Loucy (cell line): ENCODE measurements at regions not wholly inside any gene's neighbourhood (a gene's known extent, or its start where the extent isn't known, plus 50 kb on each side); places are given as distances from the start of the nearest gene placed in this dataset.

Experiments used
- H2AFZ ChIP-seq: fragments of 200-600 bp; sonication (generic); 2 replicates; pipeline ENCODE4 v1.6.0; 2016; ENCODE audit warnings: antibody characterized with exemption, mild to moderate bottlenecking, low read length, moderate library complexity
- H3F3A ChIP-seq: fragments of 200-600 bp; 2 replicates; pipeline ENCODE4 v1.6.0; 2016; ENCODE audit warnings: antibody characterized with exemption, low read depth, mild to moderate bottlenecking
- H3K27me3 ChIP-seq: fragments of 200-600 bp; sonication (generic); 2 replicates; pipeline ENCODE4 v1.6.1; 2014; ENCODE audit warnings: low read length, mild to moderate bottlenecking; ENCODE audit not compliant: insufficient read depth, poor library complexity, severe bottlenecking
- H3K36me3 ChIP-seq: fragments of 200-600 bp; sonication (generic); 2 replicates; pipeline ENCODE4 v1.6.1; 2016; ENCODE audit warnings: low read length; ENCODE audit not compliant: insufficient read depth
- H3K4me1 ChIP-seq: fragments of 200-600 bp; sonication (generic); 2 replicates; pipeline ENCODE4 v1.5.1; 2014; ENCODE audit warnings: low read length, mild to moderate bottlenecking; ENCODE audit not compliant: insufficient read depth, poor library complexity, severe bottlenecking
- H3K4me2 ChIP-seq: fragments of 200-600 bp; sonication (generic); 2 replicates; pipeline ENCODE4 v1.6.0; 2014; ENCODE audit warnings: antibody characterized with exemption, low read length, low read depth, mild to moderate bottlenecking; ENCODE audit not compliant: poor library complexity, severe bottlenecking
- H3K4me3 ChIP-seq: fragments of 200-600 bp; sonication (generic); 2 replicates; pipeline ENCODE4 v1.5.1; 2014; ENCODE audit warnings: low read length, mild to moderate bottlenecking, mixed read lengths; ENCODE audit not compliant: poor library complexity, severe bottlenecking
- H3K79me2 ChIP-seq: fragments of 200-600 bp; sonication (generic); 2 replicates; pipeline ENCODE4 v1.6.1; 2014; ENCODE audit warnings: low read length; ENCODE audit not compliant: insufficient read depth
- H3K9ac ChIP-seq: fragments of 200-600 bp; sonication (generic); 2 replicates; pipeline ENCODE4 v1.6.0; 2014; ENCODE audit warnings: mild to moderate bottlenecking, low read depth, low read length, moderate library complexity; ENCODE audit not compliant: poor library complexity, severe bottlenecking
- H3K9me2 ChIP-seq: fragments of 200-600 bp; sonication (generic); replicated peaks from 2 replicates; pipeline ENCODE4 v1.6.1; 2016; ENCODE audit warnings: low read depth, low read length, mixed read lengths
- H3K9me3 ChIP-seq: fragments of 200-600 bp; sonication (generic); 2 replicates; pipeline ENCODE4 v1.6.1; 2014; ENCODE audit warnings: mild to moderate bottlenecking, antibody characterized with exemption, low read length, low read depth; ENCODE audit not compliant: insufficient read depth
- H4K20me1 ChIP-seq: fragments of 200-600 bp; sonication (generic); 2 replicates; pipeline ENCODE4 v1.6.0; 2014; ENCODE audit warnings: antibody characterized with exemption, low read length, mild to moderate bottlenecking; ENCODE audit not compliant: insufficient read depth, poor library complexity, severe bottlenecking
- CTCF ChIP-seq: fragments of 200-600 bp; sonication (generic); conservative IDR thresholded peaks from 2 replicates; pipeline ENCODE4 v1.5.1; 2014; ENCODE audit warnings: mild to moderate bottlenecking, antibody characterized with exemption, low read length
- EZH2phosphoT487 ChIP-seq: fragments of 200-600 bp; IDR thresholded peaks from 2 replicates; pipeline ENCODE4 v1.6.1; 2018; ENCODE audit warnings: antibody characterized with exemption, mild to moderate bottlenecking, moderate library complexity, borderline replicate concordance

GRCh38 chr16:74100395-74101326, 196.0 kb upstream of the PSMD7 start:
- Histone ChIP-seq H3F3A (no peaks in the 10 kb centered on the region), H3K4me3 (no peak overlapping the region), H3K4me1 (peaks cover 16% of the 10 kb centered on the region), H3K4me2 (no peak overlapping the region), H4K20me1 (no peaks in the 10 kb centered on the region), H3K9ac (no peak overlapping the region), H3K79me2 (no peaks in the 10 kb centered on the region), H2AFZ (0 out of 2 replicates have a peak overlapping the region, but pooled peaks have one; percentile 18), H3K9me2 (no peaks in the 10 kb centered on the region), H3K36me3 (no peaks in the 10 kb centered on the region), H3K27me3 (no peaks in the 10 kb centered on the region), H3K9me3 (no peaks in the 10 kb centered on the region)
- no peak for TF ChIP-seq CTCF
- TF ChIP-seq EZH2phosphoT487 = no peak

DNA sequence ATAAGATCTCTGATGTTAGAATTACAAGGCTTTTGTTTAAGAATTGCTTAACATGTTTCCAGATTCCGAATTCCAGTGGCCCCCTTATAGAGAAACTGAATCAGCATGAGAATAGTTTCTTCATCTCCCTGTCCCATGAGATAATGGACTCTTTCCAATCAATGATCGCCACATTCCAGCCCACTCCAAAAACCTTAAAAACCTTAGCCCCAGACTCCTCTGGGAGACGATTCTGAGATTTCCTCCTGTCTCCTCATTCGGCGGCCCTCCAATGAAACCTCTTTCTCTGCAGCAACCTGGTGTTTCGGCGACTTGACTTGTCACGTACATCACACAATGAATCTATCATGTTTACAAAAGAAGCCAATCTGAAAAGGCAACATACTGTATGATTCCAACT, 197.1 kb upstream of the PSMD7 start:
- Histone ChIP-seq H3K27me3 (no peaks in the 10 kb centered on the region), H3F3A (no peaks in the 10 kb centered on the region), H3K4me3 (no peak overlapping the region), H3K79me2 (no peaks in the 10 kb centered on the region), H3K9me2 (no peaks in the 10 kb centered on the region), H3K4me2 (no peak overlapping the region), H4K20me1 (no peaks in the 10 kb centered on the region), H3K36me3 (no peaks in the 10 kb centered on the region), H3K4me1 (peaks cover 16% of the 10 kb centered on the region), H2AFZ (no peak overlapping the region), H3K9me3 (no peaks in the 10 kb centered on the region), H3K9ac (no peak overlapping the region)
- TF ChIP-seq EZH2phosphoT487 = no peak
- no peak for TF ChIP-seq CTCF

DNA sequence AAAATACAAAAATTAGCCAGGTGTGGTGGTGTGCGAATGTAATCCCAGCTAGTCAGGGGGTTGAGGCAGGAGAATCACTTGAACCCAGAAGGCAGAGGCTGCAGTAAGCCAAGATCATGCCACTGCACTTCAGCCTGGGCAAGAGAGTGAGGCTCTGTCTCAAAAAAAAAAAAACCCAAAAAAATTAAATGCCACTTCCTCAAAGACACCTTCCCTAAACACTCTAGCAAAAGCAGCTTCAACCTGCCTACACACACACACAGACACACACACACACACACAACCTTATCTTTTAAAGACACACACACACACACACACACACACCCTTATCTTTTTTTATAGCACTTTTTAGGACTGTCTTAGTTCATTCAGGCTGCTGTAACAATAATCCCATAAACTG, 201.7 kb upstream of the PSMD7 start:
- Histone ChIP-seq H3K9ac (no peak overlapping the region), H3K27me3 (no peaks in the 10 kb centered on the region), H3K9me2 (no peaks in the 10 kb centered on the region), H3K36me3 (no peaks in the 10 kb centered on the region), H3K4me2 (no peak overlapping the region), H3F3A (no peaks in the 10 kb centered on the region), H3K4me3 (no peak overlapping the region), H2AFZ (no peak overlapping the region), H3K4me1 (no peaks in the 10 kb centered on the region), H3K79me2 (no peaks in the 10 kb centered on the region), H3K9me3 (no peaks in the 10 kb centered on the region), H4K20me1 (no peaks in the 10 kb centered on the region)
- TF ChIP-seq EZH2phosphoT487 = no peak
- TF ChIP-seq CTCF = no peak
